ENCODE measurements at regions not wholly inside any gene's neighbourhood (a gene's known extent, or its start where the extent isn't known, plus 50 kb on each side); places are given as distances from the start of the nearest gene placed in this dataset.

DNA sequence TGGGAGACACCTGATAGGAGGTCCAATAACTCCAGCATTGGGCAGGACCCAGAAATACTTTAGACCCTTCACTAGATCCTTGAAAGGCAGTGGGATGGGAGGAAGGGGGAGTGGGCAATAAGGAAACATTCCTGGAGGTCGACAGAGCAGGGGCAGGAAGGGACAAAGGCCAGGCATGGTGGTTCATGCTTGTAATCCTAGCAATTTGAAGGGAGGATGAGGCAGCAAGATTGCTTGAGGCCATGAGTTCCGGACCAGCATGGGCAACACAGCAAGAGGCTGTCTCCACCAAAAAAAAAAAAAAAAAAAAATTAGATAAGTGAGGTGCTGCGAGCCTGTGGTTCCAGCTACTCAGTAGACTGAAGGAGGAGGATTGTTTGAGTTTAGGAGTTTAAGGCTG, 134.9 kb downstream of the JCAD start:
- no peak for DNase-seq

GRCh38 chr10:29923416-29923965, 135.9 kb downstream of the JCAD start:
- DNase-seq = no peak

GRCh38 chr10:29922892-29923291, 136.5 kb downstream of the JCAD start:
- no peak for DNase-seq

- DNase-seq = no peak
Measured at GRCh38 chr10:29922226-29922625, 137.2 kb downstream of the JCAD start.

DNA sequence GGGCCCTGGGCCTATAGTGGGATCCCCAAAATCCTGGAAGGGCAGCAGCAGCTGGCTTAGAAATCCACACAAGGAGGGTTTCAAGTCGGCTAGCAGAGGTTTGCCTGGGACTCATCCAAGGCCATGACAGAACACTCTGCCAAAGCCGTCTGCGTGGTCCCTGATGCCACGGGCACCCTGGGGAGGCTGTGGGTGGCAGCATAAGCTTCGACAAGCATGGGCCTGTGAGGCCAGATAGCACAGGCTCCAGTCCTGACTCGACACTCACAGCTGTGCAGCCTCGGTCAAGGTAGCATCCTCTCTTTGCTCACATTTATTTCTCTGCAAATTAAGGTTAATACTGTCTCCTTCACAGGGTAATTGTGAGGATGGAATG, 138.3 kb downstream of the JCAD start:
- no peak for DNase-seq

DNA sequence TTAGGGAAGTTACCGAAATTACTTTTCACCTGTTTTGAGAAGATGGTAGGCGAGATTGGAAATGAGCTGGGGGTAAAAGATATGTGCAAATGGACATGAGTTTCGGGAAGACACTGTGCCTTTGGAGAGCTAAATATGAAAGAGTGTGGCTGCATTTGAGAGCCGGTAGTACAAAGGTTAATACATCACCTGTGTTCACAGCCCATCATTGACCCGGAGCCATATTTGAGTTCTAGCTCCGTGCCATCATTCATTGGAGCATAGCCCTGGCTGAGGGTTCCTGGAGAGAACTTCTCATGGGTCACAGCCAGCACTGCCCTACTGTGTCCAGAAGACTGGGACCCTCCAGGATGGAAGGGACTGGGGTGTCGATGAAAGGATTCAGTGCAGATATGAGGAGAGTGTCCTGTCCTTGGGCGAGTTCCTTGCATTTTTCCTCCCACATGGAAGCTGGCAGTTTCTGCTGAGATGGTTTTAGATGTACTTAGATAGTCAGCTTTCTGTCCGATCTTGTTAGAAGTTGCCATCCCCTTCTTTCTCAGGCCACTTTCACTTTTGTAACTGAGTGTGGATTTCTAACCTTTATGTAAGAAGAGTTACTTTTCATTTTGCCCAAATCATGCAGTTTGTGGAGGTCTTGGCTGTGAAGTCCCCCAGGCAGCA, 138.8 kb downstream of the JCAD start:
- no peak for DNase-seq

- DNase-seq = no peak
Measured at GRCh38 chr10:29918623-29919400, 140.6 kb downstream of the JCAD start.

- no peak for DNase-seq
Measured at GRCh38 chr10:29917311-29917710, 142.1 kb downstream of the JCAD start.

GRCh38 chr10:29916669-29917068, 142.7 kb downstream of the JCAD start:
- DNase-seq = no peak

DNA sequence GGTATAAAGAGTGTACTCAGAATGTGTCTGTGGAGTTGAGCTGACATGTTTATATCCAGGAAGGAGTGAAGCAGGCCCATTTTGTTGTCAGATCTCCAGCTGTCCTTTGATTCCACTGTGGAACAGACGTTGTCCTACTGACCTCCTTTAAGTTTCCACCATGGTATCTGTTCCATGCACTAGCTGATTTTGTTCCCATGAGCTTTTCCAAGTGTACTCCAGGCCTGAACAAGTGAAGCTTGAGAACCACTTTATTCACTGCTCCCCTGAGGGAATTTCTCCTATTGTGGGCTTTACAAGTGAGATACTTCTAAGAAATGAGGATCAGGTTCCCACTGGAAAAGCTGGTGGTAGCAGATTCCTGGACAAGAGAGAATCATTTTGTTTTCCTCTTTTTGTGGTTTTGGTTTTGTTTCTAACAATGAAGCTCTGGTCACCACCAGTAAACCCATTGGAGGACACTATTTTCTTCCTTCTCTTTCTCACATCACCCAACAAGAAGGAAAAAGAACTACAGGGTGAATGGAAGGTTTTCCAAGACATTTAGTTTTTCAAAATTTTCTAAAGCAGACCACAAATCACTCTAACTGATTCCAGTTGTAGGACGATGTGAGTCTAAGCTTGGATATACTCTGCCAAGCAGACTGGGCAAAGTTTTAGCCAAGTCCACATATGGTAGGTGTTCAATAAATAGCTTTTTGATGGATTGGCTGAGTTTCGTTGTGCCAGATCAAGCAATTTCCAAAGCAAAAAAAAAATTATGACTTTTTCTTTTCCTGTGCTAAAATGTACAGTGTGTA, 144.2 kb downstream of the JCAD start:
- DNase-seq = no peak

GRCh38 chr10:29908962-29909361, 150.4 kb downstream of the JCAD start:
- DNase-seq = peak; percentile 12

DNA sequence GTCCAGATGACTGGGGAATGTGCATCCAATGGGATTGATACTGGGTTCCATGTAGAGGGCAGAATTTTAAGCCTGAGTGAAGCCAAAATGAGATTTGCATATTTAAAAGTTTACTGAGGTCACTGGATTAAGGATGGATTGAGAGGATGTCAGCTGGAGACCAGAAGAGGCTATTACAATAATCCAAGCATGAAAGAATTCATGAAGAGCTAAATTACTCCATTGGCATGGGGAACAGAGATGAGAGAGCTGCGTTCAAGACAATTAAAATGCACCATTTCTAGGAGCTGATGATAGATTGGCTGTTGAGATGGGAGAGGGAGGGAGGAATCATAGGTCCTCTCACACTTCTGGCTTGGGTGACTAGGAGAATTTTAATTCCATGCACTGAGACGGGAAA, 158.5 kb downstream of the JCAD start:
- DNase-seq = no peak

DNA sequence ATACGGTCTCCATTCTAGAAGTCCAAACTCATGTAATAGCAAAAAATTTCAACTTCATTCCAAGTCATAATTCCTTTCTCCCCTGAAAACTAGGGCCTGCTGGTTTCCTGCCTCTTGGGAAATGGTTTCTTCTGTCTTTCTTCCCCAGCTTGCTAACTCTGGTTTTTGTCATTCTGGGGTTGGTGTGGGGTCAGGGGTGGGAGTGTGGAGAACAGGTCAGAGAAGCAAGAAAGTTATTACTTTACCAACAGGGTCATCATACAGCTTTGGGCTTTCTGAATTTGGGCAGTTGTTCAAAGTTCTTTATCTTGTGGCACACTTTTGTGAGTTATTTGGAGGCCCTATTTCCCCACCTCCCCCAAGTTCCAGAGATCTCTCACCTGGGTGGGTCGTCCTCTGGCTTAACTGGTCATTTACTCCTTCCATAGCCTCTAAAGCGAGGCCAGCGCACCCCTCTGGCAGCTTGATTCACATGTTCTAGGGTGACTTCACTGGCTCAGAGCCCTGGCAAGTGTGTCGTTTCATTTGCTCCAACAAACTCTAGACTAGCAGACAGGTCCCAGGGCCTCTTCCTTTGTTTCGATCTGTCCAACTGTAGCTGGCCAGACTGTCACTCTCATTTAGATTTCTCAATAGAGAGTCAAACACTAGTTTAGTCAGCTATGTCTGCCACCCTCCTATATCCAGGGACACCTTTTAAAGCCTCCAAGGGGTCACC, 161.2 kb downstream of the JCAD start:
- no peak for DNase-seq

DNA sequence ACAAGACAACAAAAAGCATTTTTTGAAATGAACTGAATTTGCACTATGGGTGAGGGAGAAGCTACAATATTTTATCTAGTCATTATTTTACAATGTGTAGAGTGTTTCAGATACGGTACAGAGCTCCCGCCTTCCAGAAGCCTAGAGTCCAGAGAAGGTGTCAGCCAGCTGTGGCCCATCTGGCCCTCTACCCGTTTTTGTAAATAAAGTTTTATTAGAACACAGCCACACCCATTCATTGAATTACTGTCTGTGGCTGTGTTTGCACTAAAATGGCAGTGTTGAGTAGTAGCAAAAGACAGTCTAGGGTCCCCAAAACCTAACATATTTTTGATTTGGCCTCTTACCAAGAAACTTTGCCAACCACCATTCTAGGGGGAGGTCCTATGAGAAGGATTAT, 162.0 kb downstream of the JCAD start:
- DNase-seq = no peak

GRCh38 chr10:29896053-29896452, 163.3 kb downstream of the JCAD start:
- DNase-seq = no peak

GRCh38 chr10:29895456-29895855, 163.9 kb downstream of the JCAD start:
- no peak for DNase-seq

- DNase-seq = no peak
Measured at GRCh38 chr10:29888321-29888720, 171.1 kb downstream of the JCAD start.

GRCh38 chr10:29886299-29886698, 173.1 kb downstream of the JCAD start:
- DNase-seq = no peak

GRCh38 chr10:29883231-29883630, 176.2 kb downstream of the JCAD start:
- no peak for DNase-seq

- no peak for DNase-seq
Measured at GRCh38 chr10:29882766-29883165, 176.6 kb downstream of the JCAD start.

GRCh38 chr10:29881811-29882210, 177.6 kb downstream of the JCAD start:
- DNase-seq = no peak

DNA sequence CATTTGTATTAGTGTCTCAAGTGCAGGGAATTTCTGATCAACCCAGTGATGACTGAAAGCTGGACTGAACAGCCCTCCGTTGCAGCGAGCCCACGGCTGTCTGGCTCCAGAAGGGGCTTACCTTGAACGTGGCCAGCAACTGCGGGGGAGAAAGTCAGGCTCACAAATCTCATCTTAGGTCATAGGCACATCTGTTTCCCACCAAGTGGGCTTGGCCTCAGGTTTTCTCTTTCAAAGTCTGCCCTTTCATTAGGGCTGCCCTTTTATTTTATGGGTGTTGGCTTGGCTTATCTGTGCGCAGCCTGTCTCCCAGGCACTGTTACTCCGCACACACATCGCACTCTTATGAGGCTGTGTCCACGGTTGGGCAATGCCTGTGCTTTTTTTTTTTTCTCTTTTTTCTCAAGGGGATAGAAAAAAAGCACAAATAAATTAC, 178.0 kb downstream of the JCAD start:
- no peak for DNase-seq

- DNase-seq = no peak
Measured at GRCh38 chr10:29880856-29881255, 178.5 kb downstream of the JCAD start.
